Tibial nerve (tissue), 3 donors: ENCODE measurements at regions not wholly inside any gene's neighbourhood (a gene's known extent, or its start where the extent isn't known, plus 50 kb on each side); places are given as distances from the start of the nearest gene placed in this dataset.

Experiments used
- POLR2A ChIP-seq, 2 donors: fragments of 450-650 bp; IDR thresholded peaks; one replicate each; pipeline ENCODE4 v1.6.1; 2017; ENCODE audit warnings: antibody characterized with exemption in 2 of 2, mild to moderate bottlenecking in 2 of 2, moderate library complexity in 2 of 2
- TF ChIP-seq, protein P1 (sequence below), 5 experiments: fragments of 200-600 bp in 3 of 5; fragments of 450-650 bp in 2 of 5; sonication (generic) in 3 of 5; IDR thresholded peaks; one replicate each; pipeline ENCODE4 v1.5.1; 2016 to 2019; ENCODE audit warnings: antibody characterized with exemption in 5 of 5, mild to moderate bottlenecking in 3 of 5, moderate library complexity in 2 of 5

DNA sequence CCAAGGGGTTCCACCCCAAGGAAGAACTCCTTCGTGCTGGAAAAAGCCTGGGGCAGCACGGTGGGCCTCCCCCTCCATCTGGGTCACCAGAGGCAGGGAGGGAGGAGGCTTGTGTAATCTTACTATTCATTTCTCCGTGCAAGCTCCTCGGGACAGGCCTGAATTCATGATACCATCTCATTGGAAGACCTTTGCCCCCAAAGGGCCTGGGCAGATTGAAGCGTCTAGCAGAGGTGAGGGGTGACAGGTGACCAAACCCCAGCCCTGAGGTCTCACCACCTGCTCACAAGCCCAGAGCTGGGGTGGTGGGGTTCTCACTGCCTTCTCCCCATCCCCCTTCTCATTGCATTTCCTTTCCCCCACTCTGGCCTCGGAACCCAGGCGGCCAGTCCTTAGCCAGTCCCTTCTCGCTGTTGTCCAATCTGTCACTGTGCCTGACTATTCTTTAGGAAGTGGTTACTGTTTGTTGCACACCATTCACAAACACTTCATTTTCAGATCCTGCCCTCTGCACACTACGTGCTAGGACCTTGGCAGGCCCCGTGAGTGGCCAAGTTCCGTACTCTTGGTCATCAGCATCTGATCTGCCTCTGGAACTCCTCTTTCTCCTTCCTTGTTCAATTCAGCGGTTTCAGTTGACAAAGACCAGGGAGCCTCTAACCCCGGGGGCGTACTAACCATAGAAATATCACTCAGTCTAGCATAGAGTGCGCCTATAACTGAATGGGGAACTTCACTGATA is 137.1 kb downstream of the LY86 start:
- TF ChIP-seq, protein P1, sequence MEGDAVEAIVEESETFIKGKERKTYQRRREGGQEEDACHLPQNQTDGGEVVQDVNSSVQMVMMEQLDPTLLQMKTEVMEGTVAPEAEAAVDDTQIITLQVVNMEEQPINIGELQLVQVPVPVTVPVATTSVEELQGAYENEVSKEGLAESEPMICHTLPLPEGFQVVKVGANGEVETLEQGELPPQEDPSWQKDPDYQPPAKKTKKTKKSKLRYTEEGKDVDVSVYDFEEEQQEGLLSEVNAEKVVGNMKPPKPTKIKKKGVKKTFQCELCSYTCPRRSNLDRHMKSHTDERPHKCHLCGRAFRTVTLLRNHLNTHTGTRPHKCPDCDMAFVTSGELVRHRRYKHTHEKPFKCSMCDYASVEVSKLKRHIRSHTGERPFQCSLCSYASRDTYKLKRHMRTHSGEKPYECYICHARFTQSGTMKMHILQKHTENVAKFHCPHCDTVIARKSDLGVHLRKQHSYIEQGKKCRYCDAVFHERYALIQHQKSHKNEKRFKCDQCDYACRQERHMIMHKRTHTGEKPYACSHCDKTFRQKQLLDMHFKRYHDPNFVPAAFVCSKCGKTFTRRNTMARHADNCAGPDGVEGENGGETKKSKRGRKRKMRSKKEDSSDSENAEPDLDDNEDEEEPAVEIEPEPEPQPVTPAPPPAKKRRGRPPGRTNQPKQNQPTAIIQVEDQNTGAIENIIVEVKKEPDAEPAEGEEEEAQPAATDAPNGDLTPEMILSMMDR (IDR thresholded peaks at IDR 0.05), result no peak
- TF ChIP-seq POLR2A (IDR thresholded peaks at IDR 0.05), result no peak
